ENCODE measurements at regions not wholly inside any gene's neighbourhood (a gene's known extent, or its start where the extent isn't known, plus 50 kb on each side); places are given as distances from the start of the nearest gene placed in this dataset.

DNA sequence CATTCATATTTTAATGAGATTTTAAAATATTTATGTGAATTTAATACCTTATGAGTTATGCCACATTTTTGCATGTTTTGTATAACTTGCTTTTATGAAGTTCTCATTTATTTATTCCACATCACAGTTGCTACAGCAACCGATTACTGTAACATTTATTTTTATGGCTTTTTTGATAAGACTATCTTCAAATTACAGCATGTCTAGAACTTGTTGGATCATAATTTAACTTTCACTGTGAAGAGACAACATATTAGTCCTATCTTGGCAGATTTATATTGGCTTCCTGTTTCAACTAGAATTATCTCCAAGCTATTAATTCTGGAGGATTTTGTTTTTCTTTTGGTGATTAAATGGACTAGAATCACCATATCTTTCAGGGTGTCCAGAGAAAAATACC is 793.7 kb upstream of the SLITRK5 start:
- FAIRE-seq (no peak), ATAC-seq (no peak), DNase-seq (ENCODE audit: low read depth in 1 of 2, low spot score in 1 of 2) (no peak)
- H3K4me1 ChIP-seq = no peaks in the 10 kb centered on the region
- H3K4me3 ChIP-seq = no peak overlapping the region
- no peak overlapping the region for H3K4me2 ChIP-seq
- no peaks in the 10 kb centered on the region for H3K9me3 ChIP-seq
- TF ChIP-seq, protein P1, sequence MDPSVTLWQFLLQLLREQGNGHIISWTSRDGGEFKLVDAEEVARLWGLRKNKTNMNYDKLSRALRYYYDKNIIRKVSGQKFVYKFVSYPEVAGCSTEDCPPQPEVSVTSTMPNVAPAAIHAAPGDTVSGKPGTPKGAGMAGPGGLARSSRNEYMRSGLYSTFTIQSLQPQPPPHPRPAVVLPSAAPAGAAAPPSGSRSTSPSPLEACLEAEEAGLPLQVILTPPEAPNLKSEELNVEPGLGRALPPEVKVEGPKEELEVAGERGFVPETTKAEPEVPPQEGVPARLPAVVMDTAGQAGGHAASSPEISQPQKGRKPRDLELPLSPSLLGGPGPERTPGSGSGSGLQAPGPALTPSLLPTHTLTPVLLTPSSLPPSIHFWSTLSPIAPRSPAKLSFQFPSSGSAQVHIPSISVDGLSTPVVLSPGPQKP (IDR thresholded peaks at IDR 0.05; ENCODE audit: low read depth, low read length) = no peak
- TF ChIP-seq ZSCAN20 (CRISPR knock-in tag; IDR thresholded peaks at IDR 0.05) = no peak
- no peak for TF ChIP-seq HEYL (CRISPR knock-in tag; IDR thresholded peaks at IDR 0.05)
- TF ChIP-seq, protein P2, sequence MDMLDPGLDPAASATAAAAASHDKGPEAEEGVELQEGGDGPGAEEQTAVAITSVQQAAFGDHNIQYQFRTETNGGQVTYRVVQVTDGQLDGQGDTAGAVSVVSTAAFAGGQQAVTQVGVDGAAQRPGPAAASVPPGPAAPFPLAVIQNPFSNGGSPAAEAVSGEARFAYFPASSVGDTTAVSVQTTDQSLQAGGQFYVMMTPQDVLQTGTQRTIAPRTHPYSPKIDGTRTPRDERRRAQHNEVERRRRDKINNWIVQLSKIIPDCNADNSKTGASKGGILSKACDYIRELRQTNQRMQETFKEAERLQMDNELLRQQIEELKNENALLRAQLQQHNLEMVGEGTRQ (IDR thresholded peaks at IDR 0.05) = no peak
- TF ChIP-seq JUNB (IDR thresholded peaks at IDR 0.05) = no peak
- no peak for TF ChIP-seq HDAC2 (IDR thresholded peaks at IDR 0.05)
- TF ChIP-seq, protein P3, sequence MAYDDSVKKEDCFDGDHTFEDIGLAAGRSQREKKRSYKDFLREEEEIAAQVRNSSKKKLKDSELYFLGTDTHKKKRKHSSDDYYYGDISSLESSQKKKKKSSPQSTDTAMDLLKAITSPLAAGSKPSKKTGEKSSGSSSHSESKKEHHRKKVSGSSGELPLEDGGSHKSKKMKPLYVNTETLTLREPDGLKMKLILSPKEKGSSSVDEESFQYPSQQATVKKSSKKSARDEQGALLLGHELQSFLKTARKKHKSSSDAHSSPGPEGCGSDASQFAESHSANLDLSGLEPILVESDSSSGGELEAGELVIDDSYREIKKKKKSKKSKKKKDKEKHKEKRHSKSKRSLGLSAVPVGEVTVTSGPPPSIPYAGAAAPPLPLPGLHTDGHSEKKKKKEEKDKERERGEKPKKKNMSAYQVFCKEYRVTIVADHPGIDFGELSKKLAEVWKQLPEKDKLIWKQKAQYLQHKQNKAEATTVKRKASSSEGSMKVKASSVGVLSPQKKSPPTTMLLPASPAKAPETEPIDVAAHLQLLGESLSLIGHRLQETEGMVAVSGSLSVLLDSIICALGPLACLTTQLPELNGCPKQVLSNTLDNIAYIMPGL (CRISPR knock-in tag; IDR thresholded peaks at IDR 0.05; ENCODE audit: borderline replicate concordance) = no peak
- TF ChIP-seq, protein P4, sequence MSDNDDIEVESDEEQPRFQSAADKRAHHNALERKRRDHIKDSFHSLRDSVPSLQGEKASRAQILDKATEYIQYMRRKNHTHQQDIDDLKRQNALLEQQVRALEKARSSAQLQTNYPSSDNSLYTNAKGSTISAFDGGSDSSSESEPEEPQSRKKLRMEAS (IDR thresholded peaks at IDR 0.05) = no peak
- TF ChIP-seq NR3C1 (IDR thresholded peaks at IDR 0.05) = no peak
- no peak for TF ChIP-seq BHLHE40 (IDR thresholded peaks at IDR 0.05; ENCODE audit: low read depth, low read length)
- no peak for TF ChIP-seq MAFK (IDR thresholded peaks at IDR 0.05; ENCODE audit: partially characterized antibody)
- TF ChIP-seq, protein P5, sequence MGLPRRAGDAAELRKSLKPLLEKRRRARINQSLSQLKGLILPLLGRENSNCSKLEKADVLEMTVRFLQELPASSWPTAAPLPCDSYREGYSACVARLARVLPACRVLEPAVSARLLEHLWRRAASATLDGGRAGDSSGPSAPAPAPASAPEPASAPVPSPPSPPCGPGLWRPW (IDR thresholded peaks at IDR 0.05) = no peak
- no peak for TF ChIP-seq HOXA7 (CRISPR knock-in tag; IDR thresholded peaks at IDR 0.05)
- TF ChIP-seq PHF8 (IDR thresholded peaks at IDR 0.05; ENCODE audit: borderline replicate concordance, low read depth) = no peak
- no peak for TF ChIP-seq SREBF2 (IDR thresholded peaks at IDR 0.05)
- TF ChIP-seq, protein P6, sequence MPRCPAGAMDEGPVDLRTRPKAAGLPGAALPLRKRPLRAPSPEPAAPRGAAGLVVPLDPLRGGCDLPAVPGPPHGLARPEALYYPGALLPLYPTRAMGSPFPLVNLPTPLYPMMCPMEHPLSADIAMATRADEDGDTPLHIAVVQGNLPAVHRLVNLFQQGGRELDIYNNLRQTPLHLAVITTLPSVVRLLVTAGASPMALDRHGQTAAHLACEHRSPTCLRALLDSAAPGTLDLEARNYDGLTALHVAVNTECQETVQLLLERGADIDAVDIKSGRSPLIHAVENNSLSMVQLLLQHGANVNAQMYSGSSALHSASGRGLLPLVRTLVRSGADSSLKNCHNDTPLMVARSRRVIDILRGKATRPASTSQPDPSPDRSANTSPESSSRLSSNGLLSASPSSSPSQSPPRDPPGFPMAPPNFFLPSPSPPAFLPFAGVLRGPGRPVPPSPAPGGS (IDR thresholded peaks at IDR 0.05) = no peak
- no peak for TF ChIP-seq POLR2AphosphoS2 (conservative IDR thresholded peaks at IDR 0.05; ENCODE audit: low read length)
- TF ChIP-seq RCOR1 (IDR thresholded peaks at IDR 0.05; ENCODE audit: low read depth, low read length) = no peak
- TF ChIP-seq HOXB13 (CRISPR knock-in tag; IDR thresholded peaks at IDR 0.05; ENCODE audit: low read depth) = no peak
- TF ChIP-seq CHD4 (IDR thresholded peaks at IDR 0.05; ENCODE audit: borderline replicate concordance) = no peak
- WGBS (ENCODE audit: missing lambda C conversion rate) = 78% methylated on average over 1 of the region's 1 CpG
- ChIA-PET POLR2A (no interaction called here), CTCF (no interaction called here)
- H3K27ac ChIP-seq = no peak overlapping the region

DNA sequence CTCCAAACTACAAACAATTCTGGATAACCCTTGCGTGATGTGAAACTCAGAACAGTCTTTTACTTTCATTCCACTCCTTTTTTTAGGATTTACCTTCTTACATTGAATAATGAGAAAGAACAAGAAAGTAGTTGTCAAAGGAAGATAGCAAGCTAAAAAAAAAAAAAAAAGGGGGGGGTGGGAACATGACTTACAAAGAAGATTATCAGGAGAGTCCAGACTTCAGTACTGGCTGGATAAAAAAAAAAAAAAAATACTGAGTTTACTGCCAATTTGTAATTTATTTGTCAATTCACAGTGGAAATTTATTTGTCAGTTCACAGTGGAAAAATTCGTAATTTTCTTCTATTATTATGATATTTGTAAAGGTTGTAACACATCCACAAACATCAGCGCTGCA is 792.4 kb upstream of the SLITRK5 start:
- Histone ChIP-seq H3K4me3 (no peak overlapping the region), H3K4me2 (no peak overlapping the region), H3K4me1 (no peaks in the 10 kb centered on the region), H3K27ac (no peak overlapping the region), H3K9me3 (no peaks in the 10 kb centered on the region)
- no peak for DNase-seq (ENCODE audit: low read depth in 1 of 2, low spot score in 1 of 2)
- WGBS (ENCODE audit: missing lambda C conversion rate) = 57% methylated on average over 3 of the region's 3 CpGs
- no peak for ATAC-seq
- FAIRE-seq = no peak
- POLR2A ChIA-PET = no interaction called here
- no peak for TF ChIP-seq MAZ (IDR thresholded peaks at IDR 0.05; ENCODE audit: borderline replicate concordance, low read depth, low read length)
- TF ChIP-seq RAD21 (conservative IDR thresholded peaks at IDR 0.05 in 1 of 2, IDR thresholded peaks at IDR 0.05 in 1 of 2) = no peak
- TF ChIP-seq, protein P4 (IDR thresholded peaks at IDR 0.05) = no peak
- no peak for TF ChIP-seq SMC3 (IDR thresholded peaks at IDR 0.05)
- no peak for TF ChIP-seq HOXB5 (CRISPR knock-in tag; IDR thresholded peaks at IDR 0.05)
- CTCF ChIA-PET = no interaction called here
